GM23248 (cell line): ENCODE measurements at regions not wholly inside any gene's neighbourhood (a gene's known extent, or its start where the extent isn't known, plus 50 kb on each side); places are given as distances from the start of the nearest gene placed in this dataset.

Source experiments
- DNase-seq: peaks from one replicate; pipeline ENCODE4 v3.0.0-alpha.2; 2015
- H2AFZ ChIP-seq: fragments of 200-600 bp; sonication (generic); 2 replicates; pipeline ENCODE4 v1.6.1; 2016; ENCODE audit warnings: antibody characterized with exemption
- H3F3A ChIP-seq: fragments of 200-600 bp; sonication (generic); 2 replicates; pipeline ENCODE4 v1.6.1; 2016; ENCODE audit warnings: mild to moderate bottlenecking, antibody characterized with exemption, mixed run types; ENCODE audit not compliant: insufficient read depth
- H3K27ac ChIP-seq: fragments of 200-600 bp; sonication (generic); 2 replicates; pipeline ENCODE4 v1.5.1; 2016; ENCODE audit warnings: mild to moderate bottlenecking
- H3K27me3 ChIP-seq: fragments of 200-600 bp; sonication (generic); replicated peaks from 2 replicates; pipeline ENCODE4 v1.6.1; 2016; ENCODE audit warnings: mild to moderate bottlenecking; ENCODE audit not compliant: insufficient read depth
- H3K36me3 ChIP-seq: fragments of 200-600 bp; sonication (generic); 2 replicates; pipeline ENCODE4 v1.6.1; 2016; ENCODE audit warnings: low read depth, mild to moderate bottlenecking
- H3K4me1 ChIP-seq: fragments of 200-600 bp; sonication (generic); 2 replicates; pipeline ENCODE4 v1.6.1; 2016; ENCODE audit warnings: mild to moderate bottlenecking; ENCODE audit not compliant: insufficient read depth
- H3K4me2 ChIP-seq: fragments of 200-600 bp; sonication (generic); one replicate; pipeline ENCODE4 v1.6.1; 2016; ENCODE audit warnings: mild to moderate bottlenecking; ENCODE audit not compliant: unreplicated experiment
- H3K4me3 ChIP-seq: fragments of 200-600 bp; sonication (generic); 2 replicates; pipeline ENCODE4 v1.5.1; 2016; ENCODE audit warnings: mild to moderate bottlenecking
- H3K79me2 ChIP-seq: fragments of 200-600 bp; sonication (generic); 2 replicates; pipeline ENCODE4 v1.6.1; 2016; ENCODE audit warnings: mild to moderate bottlenecking; ENCODE audit not compliant: insufficient read depth
- H3K9ac ChIP-seq: fragments of 200-600 bp; sonication (generic); 2 replicates; pipeline ENCODE4 v1.6.1; 2016; ENCODE audit warnings: mild to moderate bottlenecking
- H3K9me2 ChIP-seq: fragments of 200-600 bp; sonication (generic); 2 replicates; pipeline ENCODE4 v1.6.1; 2016; ENCODE audit warnings: mixed run types, mild to moderate bottlenecking, moderate library complexity; ENCODE audit not compliant: insufficient read depth
- H3K9me3 ChIP-seq: fragments of 200-600 bp; sonication (generic); one replicate; pipeline ENCODE4 v1.6.1; 2017; ENCODE audit warnings: low read depth
- H4K20me1 ChIP-seq: fragments of 200-600 bp; sonication (generic); 2 replicates; pipeline ENCODE4 v1.6.0; 2016; ENCODE audit not compliant: insufficient read depth
- EZH2 ChIP-seq: fragments of 200-600 bp; sonication (generic); IDR thresholded peaks from 2 replicates; pipeline ENCODE4 v1.6.1; 2018; ENCODE audit warnings: antibody characterized with exemption, mild to moderate bottlenecking; ENCODE audit not compliant: insufficient read depth, poor library complexity, severe bottlenecking
- EZH2phosphoT487 ChIP-seq: fragments of 200-600 bp; sonication (generic); IDR thresholded peaks from 2 replicates; pipeline ENCODE4 v1.6.1; 2018; ENCODE audit warnings: antibody characterized with exemption, moderate library complexity, mild to moderate bottlenecking, low read depth; ENCODE audit not compliant: insufficient read depth
- WGBS, 2 experiments: methylation state at CpG; one replicate each; pipeline ENCODE4 v1.1.6; 2015 to 2017; ENCODE audit warnings: low lambda C conversion rate in 2 of 2, low coverage in 1 of 2; ENCODE audit errors: missing lambda C conversion rate in 2 of 2; 5-methylcytosine and 5-hydroxymethylcytosine counted together
- in situ Hi-C: fragments of 300-500 bp; cut with MboI; formaldehyde crosslinking; loops from 2 replicates; pipeline ENCODE4 v1.15.0; 2020

DNA sequence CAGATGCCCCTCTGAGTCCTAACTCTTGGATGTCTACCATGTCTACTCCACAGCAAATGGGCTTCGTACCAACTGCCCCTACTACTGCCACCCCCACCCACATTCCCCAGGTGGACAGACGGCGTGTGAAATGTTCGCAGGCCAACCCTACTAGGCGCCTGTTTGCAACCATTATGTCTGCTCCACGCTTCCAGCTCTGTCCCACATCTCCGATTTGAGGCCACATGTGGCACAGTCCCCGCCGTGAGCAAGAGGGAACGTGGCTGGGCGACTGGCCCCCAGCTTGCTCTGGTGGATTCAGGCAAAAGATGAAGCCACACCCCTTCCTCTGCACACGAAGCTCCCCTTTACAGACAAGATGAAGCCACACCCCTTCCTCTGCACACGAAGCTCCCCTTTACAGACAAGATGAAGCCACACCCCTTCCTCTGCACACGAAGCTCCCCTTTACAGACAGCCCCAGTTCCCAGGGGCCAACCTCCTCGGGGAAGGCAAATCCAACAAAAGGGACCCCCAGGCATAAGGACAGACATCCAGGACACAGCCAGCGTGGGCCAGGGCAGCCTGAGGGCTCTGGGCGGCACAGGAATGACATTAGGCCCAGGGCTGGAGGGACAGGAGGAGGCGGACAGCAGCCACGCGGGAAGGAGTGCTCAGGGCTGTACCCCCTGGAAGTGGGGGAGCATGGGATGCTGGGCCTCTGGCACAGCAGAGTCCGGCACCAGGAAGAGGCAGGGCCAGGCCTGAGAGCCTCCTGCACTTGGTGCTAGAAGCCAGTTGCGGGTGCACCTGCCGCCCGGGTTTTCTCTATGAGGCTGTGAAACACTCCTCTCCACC is 106.2 kb downstream of the SHANK2 start:
- Histone ChIP-seq H3K27me3 (no peaks in the 10 kb centered on the region; the same call in 1 of the 2 replicates), H3K9me2 (no peaks in the 10 kb centered on the region), H4K20me1 (no peaks in the 10 kb centered on the region), H3K27ac (no peak overlapping the region), H3K9me3 (no peaks in the 10 kb centered on the region), H3F3A (no peaks in the 10 kb centered on the region), H3K9ac (no peak overlapping the region), H2AFZ (no peak overlapping the region), H3K79me2 (no peaks in the 10 kb centered on the region), H3K4me2 (no peak overlapping the region), H3K36me3 (no peaks in the 10 kb centered on the region), H3K4me1 (no peaks in the 10 kb centered on the region), H3K4me3 (no peak overlapping the region)
- DNase-seq, result no peak
- 54 to 58% methylated on average over 23 to 24 of the region's 24 CpGs for WGBS, 2 experiments
- in situ Hi-C loops, result no loop called here
- TF ChIP-seq EZH2phosphoT487 (no peak), EZH2 (no peak)

DNA sequence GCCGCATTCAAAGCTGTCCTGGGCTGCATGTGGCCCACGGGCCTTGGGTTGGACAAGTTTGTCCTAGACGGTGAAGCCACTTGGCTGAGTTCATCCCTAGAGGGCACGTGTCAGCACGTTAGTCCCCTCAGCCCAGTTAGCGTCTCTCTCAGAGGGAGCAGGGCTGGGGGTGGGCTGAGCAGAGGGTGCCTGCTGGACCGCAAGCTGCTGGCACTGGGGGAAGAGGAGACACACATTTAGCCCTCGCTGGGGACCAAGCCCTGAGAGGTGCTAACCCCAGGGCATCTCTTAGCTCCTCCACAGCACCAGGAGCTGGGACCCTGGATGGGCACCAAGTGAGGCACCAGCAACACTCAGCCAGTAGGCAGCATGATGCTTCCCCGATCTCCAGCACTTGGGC is 107.0 kb downstream of the SHANK2 start:
- no peak overlapping the region for H3K27ac ChIP-seq
- H2AFZ ChIP-seq, result no peak overlapping the region
- H3K4me3 ChIP-seq, result no peak overlapping the region
- no peaks in the 10 kb centered on the region for H3K36me3 ChIP-seq
- no peaks in the 10 kb centered on the region for H3K9me3 ChIP-seq
- H3K4me2 ChIP-seq, result no peak overlapping the region
- H4K20me1 ChIP-seq, result no peaks in the 10 kb centered on the region
- DNase-seq, result no peak
- TF ChIP-seq EZH2, result no peak
- TF ChIP-seq EZH2phosphoT487, result no peak
- no peaks in the 10 kb centered on the region for H3K79me2 ChIP-seq
- no peaks in the 10 kb centered on the region for H3K9me2 ChIP-seq
- in situ Hi-C loops, result no loop called here
- H3F3A ChIP-seq, result no peaks in the 10 kb centered on the region
- H3K27me3 ChIP-seq, result no peaks in the 10 kb centered on the region; the same call in 1 of the 2 replicates
- H3K4me1 ChIP-seq, result no peaks in the 10 kb centered on the region
- WGBS, 2 experiments, result 40 to 47% methylated on average over 9 of the region's 9 CpGs
- no peak overlapping the region for H3K9ac ChIP-seq

DNA sequence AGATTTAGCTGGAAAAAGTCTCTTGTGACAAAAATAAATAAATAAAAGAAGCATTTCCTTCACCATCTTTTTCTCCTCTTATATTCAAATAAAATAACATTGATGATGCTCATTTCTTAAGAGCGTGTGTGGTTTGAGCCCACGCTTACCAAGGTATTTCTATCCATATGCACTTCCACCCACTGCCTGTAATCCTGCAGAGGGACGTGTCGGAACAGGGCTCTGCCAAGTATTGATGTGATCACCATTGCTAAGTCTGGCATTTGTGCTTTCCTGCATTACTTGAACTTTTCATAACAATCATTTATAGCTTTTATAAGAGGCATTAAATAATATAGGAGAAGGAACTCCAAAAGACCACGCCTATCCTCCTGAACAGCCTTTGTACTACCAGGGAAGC is 107.6 kb downstream of the SHANK2 start:
- no peak overlapping the region for H3K9ac ChIP-seq
- DNase-seq, result no peak
- no peaks in the 10 kb centered on the region for H3K36me3 ChIP-seq
- H2AFZ ChIP-seq, result no peak overlapping the region
- H3K4me1 ChIP-seq, result no peaks in the 10 kb centered on the region
- H3F3A ChIP-seq, result no peaks in the 10 kb centered on the region
- TF ChIP-seq EZH2 (no peak), EZH2phosphoT487 (no peak)
- no peaks in the 10 kb centered on the region; the same call in 1 of the 2 replicates for H3K27me3 ChIP-seq
- H3K9me2 ChIP-seq, result no peaks in the 10 kb centered on the region
- H4K20me1 ChIP-seq, result no peaks in the 10 kb centered on the region
- in situ Hi-C loops, result no loop called here
- H3K27ac ChIP-seq, result no peak overlapping the region
- H3K79me2 ChIP-seq, result no peaks in the 10 kb centered on the region
- 42 to 55% methylated on average over 5 of the region's 5 CpGs for WGBS, 2 experiments
- H3K4me2 ChIP-seq, result no peak overlapping the region
- H3K9me3 ChIP-seq, result no peaks in the 10 kb centered on the region
- H3K4me3 ChIP-seq, result no peak overlapping the region

DNA sequence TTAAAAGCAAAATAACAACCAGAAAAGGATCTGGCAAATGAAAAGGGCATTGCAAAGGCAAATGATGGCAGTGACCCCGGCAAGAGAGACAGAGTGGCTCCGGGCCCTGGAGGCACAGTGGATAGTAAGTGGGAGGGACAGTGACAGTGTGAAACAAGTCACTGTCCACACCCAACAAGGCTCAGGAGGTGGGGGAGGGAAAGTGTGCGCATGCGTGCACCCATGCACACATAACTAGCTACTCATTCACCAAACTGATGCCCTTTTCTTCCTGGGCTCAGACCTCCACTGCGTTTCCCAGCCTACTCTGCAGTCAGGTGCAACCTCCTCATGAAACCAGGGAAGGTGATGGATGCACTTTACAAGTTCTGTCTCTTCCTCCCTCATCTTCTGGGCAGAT is 108.4 kb downstream of the SHANK2 start:
- in situ Hi-C loops, result no loop called here
- H3K9me2 ChIP-seq, result no peaks in the 10 kb centered on the region
- no peaks in the 10 kb centered on the region for H3K79me2 ChIP-seq
- H3K27ac ChIP-seq, result no peak overlapping the region
- no peak overlapping the region for H3K4me2 ChIP-seq
- 56 to 66% methylated on average over 5 of the region's 5 CpGs for WGBS, 2 experiments
- no peaks in the 10 kb centered on the region for H3F3A ChIP-seq
- no peak for DNase-seq
- no peak overlapping the region for H2AFZ ChIP-seq
- no peak overlapping the region for H3K9ac ChIP-seq
- no peaks in the 10 kb centered on the region for H3K36me3 ChIP-seq
- H3K4me3 ChIP-seq, result no peak overlapping the region
- H3K9me3 ChIP-seq, result no peaks in the 10 kb centered on the region
- no peaks in the 10 kb centered on the region for H3K4me1 ChIP-seq
- no peaks in the 10 kb centered on the region for H4K20me1 ChIP-seq
- H3K27me3 ChIP-seq, result no peaks in the 10 kb centered on the region; the same call in 1 of the 2 replicates
- TF ChIP-seq EZH2 (no peak), EZH2phosphoT487 (no peak)
